ENCODE measurements at regions not wholly inside any gene's neighbourhood (a gene's known extent, or its start where the extent isn't known, plus 50 kb on each side); places are given as distances from the start of the nearest gene placed in this dataset.

GRCh38 chr9:100880284-100880683, 148.2 kb upstream of the PLPPR1 start:
- Histone ChIP-seq H3K9me3 (no peaks in the 10 kb centered on the region), H3K27ac (no peak overlapping the region), H3K4me1 (no peaks in the 10 kb centered on the region), H3K4me3 (no peak overlapping the region), H3K27me3 (ENCODE audit: insufficient read depth in 3 of 3, low read length in 2 of 3) (no peaks in the 10 kb centered on the region), H3K36me3 (ENCODE audit: insufficient read depth in 1 of 2, low read depth in 1 of 2) (no peaks in the 10 kb centered on the region)
- WGBS, 3 donors, result 89 to 97% (median 95%) methylated on average over 2 of the region's 2 CpGs
- no peak for TF ChIP-seq CTCF (IDR thresholded peaks at IDR 0.05)
- ATAC-seq, result no peak
- no peak for DNase-seq
- intact Hi-C loops (cut with DNase I), result no loop called here

GRCh38 chr9:100884518-100884917, 144.0 kb upstream of the PLPPR1 start:
- intact Hi-C loops (cut with DNase I), result no loop called here
- no peaks in the 10 kb centered on the region for H3K36me3 ChIP-seq (ENCODE audit: insufficient read depth in 1 of 2, low read depth in 1 of 2)
- no peaks in the 10 kb centered on the region for H3K9me3 ChIP-seq
- DNase-seq (no peak), ATAC-seq (no peak)
- no peaks in the 10 kb centered on the region for H3K27me3 ChIP-seq (ENCODE audit: insufficient read depth in 3 of 3, low read length in 2 of 3)
- no peaks in the 10 kb centered on the region for H3K4me1 ChIP-seq
- TF ChIP-seq CTCF (IDR thresholded peaks at IDR 0.05), result no peak
- H3K4me3 ChIP-seq, result no peak overlapping the region
- H3K27ac ChIP-seq, result no peak overlapping the region
- 35 to 51% (median 36%) methylated on average over 4 of the region's 4 CpGs for WGBS, 3 donors

DNA sequence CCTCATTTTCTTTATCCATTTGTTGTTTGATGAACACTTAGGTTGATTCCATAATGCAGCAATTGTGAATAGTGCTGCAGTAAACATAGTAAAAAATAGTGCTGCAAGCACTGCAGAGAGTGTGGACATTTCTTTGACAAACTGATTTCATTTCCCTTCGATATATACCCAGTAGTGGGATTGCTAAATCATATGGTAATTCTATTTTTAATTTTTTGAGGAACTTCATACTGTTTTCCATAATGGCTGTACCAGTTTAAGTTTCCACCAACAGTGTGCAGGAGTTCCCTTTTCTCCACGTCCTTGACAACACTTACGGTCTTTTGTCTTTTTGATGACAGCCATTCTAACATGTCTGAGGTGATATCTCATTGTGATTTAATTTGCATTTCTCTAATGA, 138.2 kb upstream of the PLPPR1 start:
- intact Hi-C loops (cut with DNase I), result no loop called here
- ATAC-seq (no peak), DNase-seq (no peak)
- Histone ChIP-seq H3K9me3 (no peaks in the 10 kb centered on the region), H3K27me3 (ENCODE audit: insufficient read depth in 3 of 3, low read length in 2 of 3) (no peaks in the 10 kb centered on the region), H3K4me3 (no peak overlapping the region), H3K36me3 (ENCODE audit: insufficient read depth in 1 of 2, low read depth in 1 of 2) (no peaks in the 10 kb centered on the region), H3K4me1 (no peaks in the 10 kb centered on the region), H3K27ac (no peak overlapping the region)
- TF ChIP-seq CTCF (IDR thresholded peaks at IDR 0.05), result no peak
- 75 to 83% (median 79%) methylated on average over 3 of the region's 3 CpGs for WGBS, 3 donors

GRCh38 chr9:100911273-100911672, 117.3 kb upstream of the PLPPR1 start:
- no peaks in the 10 kb centered on the region for H3K36me3 ChIP-seq (ENCODE audit: insufficient read depth in 1 of 2, low read depth in 1 of 2)
- TF ChIP-seq CTCF (IDR thresholded peaks at IDR 0.05), result no peak
- no peak overlapping the region for H3K4me3 ChIP-seq
- H3K4me1 ChIP-seq, result no peaks in the 10 kb centered on the region
- ATAC-seq (no peak), DNase-seq (no peak)
- intact Hi-C loops (cut with DNase I), result no loop called here
- H3K9me3 ChIP-seq, result no peaks in the 10 kb centered on the region
- 37 to 46% (median 44%) methylated on average over 5 of the region's 5 CpGs for WGBS, 3 donors
- peaks cover 0 to 4% (median 0%) of the 10 kb centered on the region in 3 donors for H3K27me3 ChIP-seq (ENCODE audit: insufficient read depth in 3 of 3, low read length in 2 of 3)
- no peak overlapping the region for H3K27ac ChIP-seq

DNA sequence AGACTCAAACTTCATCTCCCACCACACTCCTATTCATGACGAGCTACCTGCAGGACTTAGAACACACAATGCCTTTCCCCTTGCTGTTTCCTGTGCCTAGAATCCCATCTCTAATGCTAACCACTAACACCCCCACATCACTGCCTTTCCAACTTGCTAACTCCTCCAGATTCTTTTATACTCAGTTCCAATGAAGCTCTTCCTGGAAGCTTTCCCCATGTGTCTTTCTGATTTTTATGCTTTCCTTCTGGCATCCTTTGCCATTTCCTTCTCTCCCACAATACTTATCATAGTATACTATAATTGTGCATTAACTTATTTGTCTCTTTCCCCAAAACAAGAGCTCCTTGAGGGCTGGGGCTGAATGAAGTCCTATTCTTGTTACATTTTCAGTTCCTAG, 115.3 kb upstream of the PLPPR1 start:
- Histone ChIP-seq H3K27me3 (ENCODE audit: insufficient read depth in 3 of 3, low read length in 2 of 3) (no peaks in the 10 kb centered on the region), H3K4me3 (no peak overlapping the region), H3K27ac (no peak overlapping the region), H3K36me3 (ENCODE audit: insufficient read depth in 1 of 2, low read depth in 1 of 2) (no peaks in the 10 kb centered on the region), H3K9me3 (no peaks in the 10 kb centered on the region), H3K4me1 (no peaks in the 10 kb centered on the region)
- WGBS, 3 donors, result 63 to 65% (median 64%) methylated on average over 1 of the region's 1 CpG
- ATAC-seq, result no peak
- no peak for TF ChIP-seq CTCF (IDR thresholded peaks at IDR 0.05)
- DNase-seq, result no peak
- intact Hi-C loops (cut with DNase I), result no loop called here
